A549 (cell line): ENCODE measurements at regions not wholly inside any gene's neighbourhood (a gene's known extent, or its start where the extent isn't known, plus 50 kb on each side); places are given as distances from the start of the nearest gene placed in this dataset.

Experiments
- CHD2 ChIP-seq: fragments of 150-350 bp; IDR thresholded peaks from 2 replicates; pipeline ENCODE4 v1.6.1; 2014; ENCODE audit warnings: low read length; ENCODE audit not compliant: partially characterized antibody
- EP300 ChIP-seq, 2 experiments: fragments of >200 bp; sonication (Bioruptor Twin); formaldehyde crosslinking; IDR thresholded peaks; 2 replicates in 1 of 2; 3 replicates in 1 of 2; pipeline ENCODE4 v1.6.1; 2016 to 2017
- POLR2A ChIP-seq: IDR thresholded peaks from 2 replicates; pipeline ENCODE4 v1.6.1; 2012; ENCODE audit warnings: mild to moderate bottlenecking, low read length
- POLR2AphosphoS2 ChIP-seq: conservative IDR thresholded peaks from 2 replicates; pipeline ENCODE4 v1.6.1; 2012; ENCODE audit warnings: low read length, improper control_type of control experiment, inconsistent platforms
- RAD21 ChIP-seq, 2 experiments: fragments of >200 bp in 1 of 2; sonication (Bioruptor Twin) in 1 of 2; formaldehyde crosslinking in 1 of 2; IDR thresholded peaks in 1 of 2; conservative IDR thresholded peaks in 1 of 2; 2 replicates in 1 of 2; 3 replicates in 1 of 2; pipeline ENCODE4 v1.6.1; 2012 to 2018; ENCODE audit warnings: inconsistent platforms in 1 of 2
- RFX5 ChIP-seq: fragments of 450-650 bp; IDR thresholded peaks from 2 replicates; pipeline ENCODE4 v1.7.1; 2014; ENCODE audit warnings: antibody characterized with exemption, mild to moderate bottlenecking, moderate library complexity
- SMC3 ChIP-seq: fragments of >200 bp; sonication (Bioruptor Twin); formaldehyde crosslinking; IDR thresholded peaks from 3 replicates; pipeline ENCODE4 v1.6.1; 2018; ENCODE audit warnings: inconsistent platforms
- TF ChIP-seq, protein P1 (sequence below): fragments of >200 bp; sonication (Bioruptor Twin); formaldehyde crosslinking; IDR thresholded peaks from 3 replicates; pipeline ENCODE4 v1.5.1; 2016
- TF ChIP-seq, protein P2 (sequence below): fragments of 200-600 bp; sonication (generic); IDR thresholded peaks from 2 replicates; pipeline ENCODE4 v1.6.1; 2016; ENCODE audit warnings: antibody characterized with exemption, mild to moderate bottlenecking, moderate library complexity
- TF ChIP-seq, protein P3 (sequence below): fragments of 450-650 bp; IDR thresholded peaks from 2 replicates; pipeline ENCODE4 v1.6.1; 2014; ENCODE audit warnings: antibody characterized with exemption

DNA sequence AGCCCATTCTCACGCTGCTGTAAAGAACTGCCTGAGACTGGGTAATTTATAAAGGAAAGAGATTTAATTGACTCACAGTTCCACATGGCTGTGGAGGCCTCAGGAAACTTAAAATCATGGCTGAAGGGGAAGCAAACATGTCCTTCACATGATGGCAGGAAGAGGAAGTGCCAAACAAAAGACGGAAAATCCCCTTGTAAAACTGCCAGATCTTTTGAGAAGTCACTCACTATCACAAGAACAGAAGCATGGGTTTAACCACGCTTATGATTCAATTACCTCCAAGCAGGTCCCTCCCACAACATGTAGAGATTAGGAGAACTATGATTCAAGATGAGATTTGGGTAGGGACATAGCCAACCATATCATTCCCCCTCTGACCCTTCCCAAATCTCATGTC lies 335.5 kb downstream of the IL15 start:
- TF ChIP-seq, protein P1, sequence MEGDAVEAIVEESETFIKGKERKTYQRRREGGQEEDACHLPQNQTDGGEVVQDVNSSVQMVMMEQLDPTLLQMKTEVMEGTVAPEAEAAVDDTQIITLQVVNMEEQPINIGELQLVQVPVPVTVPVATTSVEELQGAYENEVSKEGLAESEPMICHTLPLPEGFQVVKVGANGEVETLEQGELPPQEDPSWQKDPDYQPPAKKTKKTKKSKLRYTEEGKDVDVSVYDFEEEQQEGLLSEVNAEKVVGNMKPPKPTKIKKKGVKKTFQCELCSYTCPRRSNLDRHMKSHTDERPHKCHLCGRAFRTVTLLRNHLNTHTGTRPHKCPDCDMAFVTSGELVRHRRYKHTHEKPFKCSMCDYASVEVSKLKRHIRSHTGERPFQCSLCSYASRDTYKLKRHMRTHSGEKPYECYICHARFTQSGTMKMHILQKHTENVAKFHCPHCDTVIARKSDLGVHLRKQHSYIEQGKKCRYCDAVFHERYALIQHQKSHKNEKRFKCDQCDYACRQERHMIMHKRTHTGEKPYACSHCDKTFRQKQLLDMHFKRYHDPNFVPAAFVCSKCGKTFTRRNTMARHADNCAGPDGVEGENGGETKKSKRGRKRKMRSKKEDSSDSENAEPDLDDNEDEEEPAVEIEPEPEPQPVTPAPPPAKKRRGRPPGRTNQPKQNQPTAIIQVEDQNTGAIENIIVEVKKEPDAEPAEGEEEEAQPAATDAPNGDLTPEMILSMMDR: no peak
- TF ChIP-seq RFX5: no peak
- TF ChIP-seq POLR2A: no peak
- TF ChIP-seq SMC3: no peak
- TF ChIP-seq, protein P2, sequence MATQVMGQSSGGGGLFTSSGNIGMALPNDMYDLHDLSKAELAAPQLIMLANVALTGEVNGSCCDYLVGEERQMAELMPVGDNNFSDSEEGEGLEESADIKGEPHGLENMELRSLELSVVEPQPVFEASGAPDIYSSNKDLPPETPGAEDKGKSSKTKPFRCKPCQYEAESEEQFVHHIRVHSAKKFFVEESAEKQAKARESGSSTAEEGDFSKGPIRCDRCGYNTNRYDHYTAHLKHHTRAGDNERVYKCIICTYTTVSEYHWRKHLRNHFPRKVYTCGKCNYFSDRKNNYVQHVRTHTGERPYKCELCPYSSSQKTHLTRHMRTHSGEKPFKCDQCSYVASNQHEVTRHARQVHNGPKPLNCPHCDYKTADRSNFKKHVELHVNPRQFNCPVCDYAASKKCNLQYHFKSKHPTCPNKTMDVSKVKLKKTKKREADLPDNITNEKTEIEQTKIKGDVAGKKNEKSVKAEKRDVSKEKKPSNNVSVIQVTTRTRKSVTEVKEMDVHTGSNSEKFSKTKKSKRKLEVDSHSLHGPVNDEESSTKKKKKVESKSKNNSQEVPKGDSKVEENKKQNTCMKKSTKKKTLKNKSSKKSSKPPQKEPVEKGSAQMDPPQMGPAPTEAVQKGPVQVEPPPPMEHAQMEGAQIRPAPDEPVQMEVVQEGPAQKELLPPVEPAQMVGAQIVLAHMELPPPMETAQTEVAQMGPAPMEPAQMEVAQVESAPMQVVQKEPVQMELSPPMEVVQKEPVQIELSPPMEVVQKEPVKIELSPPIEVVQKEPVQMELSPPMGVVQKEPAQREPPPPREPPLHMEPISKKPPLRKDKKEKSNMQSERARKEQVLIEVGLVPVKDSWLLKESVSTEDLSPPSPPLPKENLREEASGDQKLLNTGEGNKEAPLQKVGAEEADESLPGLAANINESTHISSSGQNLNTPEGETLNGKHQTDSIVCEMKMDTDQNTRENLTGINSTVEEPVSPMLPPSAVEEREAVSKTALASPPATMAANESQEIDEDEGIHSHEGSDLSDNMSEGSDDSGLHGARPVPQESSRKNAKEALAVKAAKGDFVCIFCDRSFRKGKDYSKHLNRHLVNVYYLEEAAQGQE: no peak
- TF ChIP-seq RAD21 (conservative IDR thresholded peaks at IDR 0.05 in 1 of 2, IDR thresholded peaks at IDR 0.05 in 1 of 2): no peak
- no peak for TF ChIP-seq EP300 (IDR thresholded peaks at IDR 0.05)
- TF ChIP-seq, protein P3, sequence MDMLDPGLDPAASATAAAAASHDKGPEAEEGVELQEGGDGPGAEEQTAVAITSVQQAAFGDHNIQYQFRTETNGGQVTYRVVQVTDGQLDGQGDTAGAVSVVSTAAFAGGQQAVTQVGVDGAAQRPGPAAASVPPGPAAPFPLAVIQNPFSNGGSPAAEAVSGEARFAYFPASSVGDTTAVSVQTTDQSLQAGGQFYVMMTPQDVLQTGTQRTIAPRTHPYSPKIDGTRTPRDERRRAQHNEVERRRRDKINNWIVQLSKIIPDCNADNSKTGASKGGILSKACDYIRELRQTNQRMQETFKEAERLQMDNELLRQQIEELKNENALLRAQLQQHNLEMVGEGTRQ: no peak
- TF ChIP-seq CHD2: no peak
- no peak for TF ChIP-seq POLR2AphosphoS2
